ENCODE measurements at regions not wholly inside any gene's neighbourhood (a gene's known extent, or its start where the extent isn't known, plus 50 kb on each side); places are given as distances from the start of the nearest gene placed in this dataset.
"Not testable (repeated sequence)": the region's sequence is repeated elsewhere in the genome, so short reads cannot be mapped to it uniquely, and the experiment has no call there.

- DNase-seq: no peak
These were observed 734.8 kb upstream of the CDH6 start for GRCh38 chr5:30458681-30459080.

GRCh38 chr5:30455484-30455883, 738.0 kb upstream of the CDH6 start:
- not testable (repeated sequence) for DNase-seq

- no peak for DNase-seq
These were observed 740.3 kb upstream of the CDH6 start for GRCh38 chr5:30453168-30453567.

- no peak for DNase-seq
These were observed 743.3 kb upstream of the CDH6 start for GRCh38 chr5:30450153-30450552.

- DNase-seq: no peak
These were observed 746.1 kb upstream of the CDH6 start for GRCh38 chr5:30447431-30447830.

- DNase-seq: no peak
These were observed 747.0 kb upstream of the CDH6 start for GRCh38 chr5:30446456-30446855.

GRCh38 chr5:30438785-30439184, 754.7 kb upstream of the CDH6 start:
- DNase-seq: no peak

- DNase-seq: no peak
These were observed 756.8 kb upstream of the CDH6 start for GRCh38 chr5:30436691-30437090.

- not testable (repeated sequence) for DNase-seq
These were observed 764.5 kb upstream of the CDH6 start for GRCh38 chr5:30428866-30429407.

- DNase-seq: no peak
These were observed 779.4 kb upstream of the CDH6 start for GRCh38 chr5:30414078-30414477.

- DNase-seq: no peak
These were observed 779.9 kb upstream of the CDH6 start for GRCh38 chr5:30413540-30413939.

GRCh38 chr5:30405821-30406220, 787.7 kb upstream of the CDH6 start:
- DNase-seq: no peak

GRCh38 chr5:30401479-30402058, 791.9 kb upstream of the CDH6 start:
- DNase-seq: no peak

GRCh38 chr5:30398423-30398822, 795.1 kb upstream of the CDH6 start:
- DNase-seq: no peak

- no peak for DNase-seq
These were observed 800.6 kb upstream of the CDH6 start for GRCh38 chr5:30392897-30393296.

GRCh38 chr5:30390095-30390494, 803.4 kb upstream of the CDH6 start:
- no peak for DNase-seq

- DNase-seq: no peak
These were observed 805.4 kb upstream of the CDH6 start for GRCh38 chr5:30387974-30388632.

GRCh38 chr5:30385754-30386153, 807.7 kb upstream of the CDH6 start:
- DNase-seq: no peak

- no peak for DNase-seq
These were observed 809.3 kb upstream of the CDH6 start for GRCh38 chr5:30384171-30384570.

- no peak for DNase-seq
These were observed 813.3 kb upstream of the CDH6 start for GRCh38 chr5:30380228-30380627.

- no peak for DNase-seq
These were observed 816.6 kb upstream of the CDH6 start for GRCh38 chr5:30376848-30377247.

- no peak for DNase-seq
These were observed 825.4 kb upstream of the CDH6 start for GRCh38 chr5:30368064-30368463.

GRCh38 chr5:30365031-30365430, 828.5 kb upstream of the CDH6 start:
- DNase-seq: not testable (repeated sequence)

- DNase-seq: no peak
These were observed 836.1 kb upstream of the CDH6 start for GRCh38 chr5:30357371-30357770.

- DNase-seq: no peak
These were observed 837.8 kb upstream of the CDH6 start for GRCh38 chr5:30355675-30356074.

Data from T-helper 1 cell (primary cell).